RWPE2 (cell line): ENCODE measurements at regions not wholly inside any gene's neighbourhood (a gene's known extent, or its start where the extent isn't known, plus 50 kb on each side); places are given as distances from the start of the nearest gene placed in this dataset.
"Not testable (repeated sequence)": the region's sequence is repeated elsewhere in the genome, so short reads cannot be mapped to it uniquely, and the experiment has no call there.

ENCODE experiments used
- ATAC-seq: fragments of 200-7000 bp; cut with Tn5 transposase; 3 replicates; pipeline ENCODE4 v1.9.1; 2021; ENCODE audit warnings: low read depth
- DNase-seq: peaks from one replicate; pipeline ENCODE4 v3.0.0-alpha.2; 2020; ENCODE audit warnings: low spot score
- H3K27ac ChIP-seq: fragments of 450-650 bp; 2 replicates; pipeline ENCODE4 v1.5.1; 2017; ENCODE audit warnings: mild to moderate bottlenecking; ENCODE audit not compliant: poor library complexity, severe bottlenecking
- H3K27me3 ChIP-seq: fragments of 250-450 bp; sonication (Bioruptor Pico); 2 replicates; pipeline ENCODE4 v1.5.1; 2021; ENCODE audit warnings: mild to moderate bottlenecking, moderate library complexity; ENCODE audit not compliant: insufficient read depth, poor library complexity, severe bottlenecking
- H3K36me3 ChIP-seq: fragments of 250-450 bp; sonication (Bioruptor Pico); 2 replicates; pipeline ENCODE4 v1.5.1; 2020; ENCODE audit warnings: low read depth, mild to moderate bottlenecking, moderate library complexity
- H3K4me1 ChIP-seq: fragments of 250-450 bp; sonication (Bioruptor Pico); 2 replicates; pipeline ENCODE4 v1.5.1; 2021; ENCODE audit warnings: mild to moderate bottlenecking, moderate library complexity; ENCODE audit not compliant: insufficient read depth, poor library complexity, severe bottlenecking
- H3K4me3 ChIP-seq: fragments of 250-450 bp; sonication (Bioruptor Pico); 2 replicates; pipeline ENCODE4 v1.5.1; 2021; ENCODE audit warnings: mild to moderate bottlenecking, moderate library complexity; ENCODE audit not compliant: severe bottlenecking
- H3K9me3 ChIP-seq: fragments of 250-450 bp; sonication (Bioruptor Pico); 2 replicates; pipeline ENCODE4 v1.5.1; 2021; ENCODE audit warnings: mild to moderate bottlenecking, moderate library complexity; ENCODE audit not compliant: severe bottlenecking
- TF ChIP-seq, protein P1 (sequence below): fragments of 450-650 bp; IDR thresholded peaks from one replicate; pipeline ENCODE4 v1.5.1; 2017; ENCODE audit warnings: mild to moderate bottlenecking, moderate library complexity; ENCODE audit not compliant: poor library complexity, severe bottlenecking

DNA sequence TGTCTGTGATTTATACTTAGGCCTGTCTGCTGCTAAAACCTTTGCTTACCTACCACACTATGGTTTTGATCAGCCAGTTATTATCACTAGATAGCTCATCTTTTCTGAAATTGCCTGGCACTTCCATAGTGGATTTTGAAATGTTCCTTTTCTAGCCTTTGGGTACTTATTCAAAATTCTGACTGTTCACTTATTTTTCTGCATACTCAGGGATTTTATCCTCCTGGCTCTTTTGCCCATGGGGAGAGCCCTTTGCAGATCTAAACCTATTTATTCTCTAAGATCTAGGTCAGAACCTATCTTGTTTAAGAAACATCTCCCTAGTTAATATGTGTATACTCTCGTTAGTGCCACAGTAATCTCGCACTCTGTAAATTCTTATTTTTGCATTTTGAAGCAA is 103.5 kb upstream of the C9orf72 start:
- ATAC-seq (no peak), DNase-seq (no peak)
- H3K27me3 ChIP-seq = no peaks in the 10 kb centered on the region
- no peaks in the 10 kb centered on the region for H3K9me3 ChIP-seq
- H3K36me3 ChIP-seq = no peaks in the 10 kb centered on the region
- TF ChIP-seq, protein P1, sequence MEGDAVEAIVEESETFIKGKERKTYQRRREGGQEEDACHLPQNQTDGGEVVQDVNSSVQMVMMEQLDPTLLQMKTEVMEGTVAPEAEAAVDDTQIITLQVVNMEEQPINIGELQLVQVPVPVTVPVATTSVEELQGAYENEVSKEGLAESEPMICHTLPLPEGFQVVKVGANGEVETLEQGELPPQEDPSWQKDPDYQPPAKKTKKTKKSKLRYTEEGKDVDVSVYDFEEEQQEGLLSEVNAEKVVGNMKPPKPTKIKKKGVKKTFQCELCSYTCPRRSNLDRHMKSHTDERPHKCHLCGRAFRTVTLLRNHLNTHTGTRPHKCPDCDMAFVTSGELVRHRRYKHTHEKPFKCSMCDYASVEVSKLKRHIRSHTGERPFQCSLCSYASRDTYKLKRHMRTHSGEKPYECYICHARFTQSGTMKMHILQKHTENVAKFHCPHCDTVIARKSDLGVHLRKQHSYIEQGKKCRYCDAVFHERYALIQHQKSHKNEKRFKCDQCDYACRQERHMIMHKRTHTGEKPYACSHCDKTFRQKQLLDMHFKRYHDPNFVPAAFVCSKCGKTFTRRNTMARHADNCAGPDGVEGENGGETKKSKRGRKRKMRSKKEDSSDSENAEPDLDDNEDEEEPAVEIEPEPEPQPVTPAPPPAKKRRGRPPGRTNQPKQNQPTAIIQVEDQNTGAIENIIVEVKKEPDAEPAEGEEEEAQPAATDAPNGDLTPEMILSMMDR = no peak
- H3K4me1 ChIP-seq = no peaks in the 10 kb centered on the region
- no peak overlapping the region for H3K4me3 ChIP-seq
- H3K27ac ChIP-seq = no peak overlapping the region

DNA sequence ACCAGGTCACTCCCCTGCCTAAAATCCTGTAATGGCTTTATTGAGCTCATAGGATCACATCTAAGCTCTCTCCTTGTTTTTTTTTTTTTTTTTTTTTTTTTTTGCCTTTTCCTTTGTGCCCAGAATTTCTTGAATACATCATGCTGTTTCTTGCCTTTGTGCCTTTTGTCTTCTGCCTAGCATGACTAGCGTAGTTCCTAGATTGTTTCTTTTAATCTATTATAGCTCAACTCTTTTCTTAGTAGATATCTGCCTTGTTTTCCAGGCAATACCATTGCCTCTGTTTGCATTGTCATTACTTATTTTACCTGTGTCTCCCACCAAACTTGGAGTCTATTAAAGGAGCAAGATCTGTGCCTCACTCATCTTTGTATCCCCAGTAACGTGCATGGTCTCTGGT is 106.1 kb upstream of the C9orf72 start:
- TF ChIP-seq, protein P1 = no peak
- DNase-seq (no peak), ATAC-seq (no peak)
- H3K4me3 ChIP-seq = no peak overlapping the region
- no peaks in the 10 kb centered on the region for H3K27me3 ChIP-seq
- H3K9me3 ChIP-seq = no peaks in the 10 kb centered on the region
- H3K27ac ChIP-seq = no peak overlapping the region
- H3K36me3 ChIP-seq = no peaks in the 10 kb centered on the region
- no peaks in the 10 kb centered on the region for H3K4me1 ChIP-seq

DNA sequence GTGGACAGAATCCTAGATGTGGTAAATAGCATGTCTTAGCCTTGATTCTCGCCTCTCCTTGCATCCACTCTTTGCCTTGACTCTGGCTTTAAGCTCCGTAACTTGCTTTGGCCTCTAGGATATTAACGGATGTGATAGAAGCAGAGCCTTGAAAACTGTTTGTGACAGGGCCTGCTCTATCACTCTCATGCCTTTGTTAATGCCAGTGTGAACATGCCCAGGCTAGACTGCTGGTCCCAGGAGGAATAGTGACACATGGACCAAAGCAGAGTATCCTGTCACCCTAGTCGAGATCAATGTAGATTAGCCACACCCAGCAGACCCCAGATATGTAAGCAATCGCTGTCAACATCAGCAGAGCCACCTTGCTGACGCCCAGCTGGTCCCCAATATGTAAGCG is 109.9 kb upstream of the C9orf72 start:
- Histone ChIP-seq H3K9me3 (no peaks in the 10 kb centered on the region), H3K27ac (no peak overlapping the region), H3K4me1 (no peaks in the 10 kb centered on the region), H3K27me3 (no peaks in the 10 kb centered on the region), H3K36me3 (no peaks in the 10 kb centered on the region), H3K4me3 (no peak overlapping the region)
- DNase-seq (no peak), ATAC-seq (no peak)
- TF ChIP-seq, protein P1 = no peak

DNA sequence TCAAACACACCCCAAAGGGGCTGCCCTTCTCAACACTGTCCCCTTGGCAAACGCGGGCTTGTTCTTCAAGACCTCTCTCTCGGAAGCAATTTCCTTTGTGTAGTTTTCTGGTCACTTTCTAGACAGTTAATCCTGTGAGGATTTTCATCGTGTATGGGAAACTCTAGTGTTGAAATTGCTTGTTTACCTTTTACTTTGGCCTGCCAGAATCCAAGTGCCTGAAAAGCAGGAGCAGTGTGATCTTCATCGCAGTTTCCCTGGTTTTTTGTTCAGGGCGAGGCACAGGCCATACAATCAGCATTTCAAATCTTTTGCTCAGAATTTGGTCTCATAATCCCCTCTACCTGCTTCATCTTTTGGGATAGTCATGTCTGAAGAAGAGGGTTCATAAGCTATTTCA is 115.7 kb upstream of the C9orf72 start:
- Histone ChIP-seq H3K4me1 (no peaks in the 10 kb centered on the region), H3K36me3 (no peaks in the 10 kb centered on the region), H3K27ac (no peak overlapping the region), H3K4me3 (no peak overlapping the region), H3K27me3 (no peaks in the 10 kb centered on the region), H3K9me3 (no peaks in the 10 kb centered on the region)
- no peak for DNase-seq
- no peak for ATAC-seq
- TF ChIP-seq, protein P1 = no peak

DNA sequence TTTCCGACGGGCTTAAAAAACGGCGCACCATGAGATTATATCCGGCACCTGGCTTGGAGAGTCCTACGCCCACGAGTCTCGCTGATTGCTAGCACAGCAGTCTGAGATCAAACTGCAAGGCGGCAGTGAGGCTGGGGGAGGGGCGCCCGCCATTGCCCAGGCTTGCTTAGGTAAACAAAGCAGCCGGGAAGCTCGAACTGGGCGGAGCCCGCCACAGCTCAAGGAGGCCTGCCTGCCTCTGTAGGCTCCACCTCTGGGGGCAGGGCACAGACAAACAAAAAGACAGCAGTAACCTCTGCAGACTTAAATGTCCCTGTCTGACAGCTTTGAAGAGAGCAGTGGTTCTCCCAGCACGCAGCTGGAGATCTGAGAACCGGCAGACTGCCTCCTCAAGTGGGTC is 117.5 kb upstream of the C9orf72 start:
- H3K36me3 ChIP-seq, H3K4me1 ChIP-seq, H3K9me3 ChIP-seq, DNase-seq, H3K27ac ChIP-seq, ATAC-seq, H3K4me3 ChIP-seq, H3K27me3 ChIP-seq: not testable (repeated sequence)

DNA sequence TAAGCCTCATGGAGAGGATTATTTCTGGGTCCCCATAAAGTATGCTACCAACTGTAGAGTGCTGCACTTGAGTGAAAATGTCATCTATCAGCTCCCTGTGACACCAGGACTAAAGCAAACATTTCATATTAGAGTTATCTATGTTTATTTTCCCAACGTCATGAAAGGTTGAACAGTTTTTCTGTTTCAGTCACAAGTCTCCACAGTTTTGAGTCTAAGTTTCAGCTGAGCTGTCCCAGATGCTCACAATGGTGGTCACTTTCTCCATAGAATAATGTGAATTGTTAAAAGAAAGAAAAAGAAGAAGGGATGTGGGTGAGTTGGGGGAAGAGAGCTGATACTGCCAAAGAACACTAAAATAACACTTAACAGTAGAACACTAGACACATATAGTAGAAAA is 126.3 kb upstream of the C9orf72 start:
- H3K9me3 ChIP-seq = no peaks in the 10 kb centered on the region
- no peak overlapping the region for H3K4me3 ChIP-seq
- no peak overlapping the region for H3K27ac ChIP-seq
- TF ChIP-seq, protein P1 = no peak
- ATAC-seq (no peak), DNase-seq (no peak)
- peaks cover 4% of the 10 kb centered on the region for H3K27me3 ChIP-seq
- no peaks in the 10 kb centered on the region for H3K4me1 ChIP-seq
- H3K36me3 ChIP-seq = no peaks in the 10 kb centered on the region
